ENCODE measurements at regions not wholly inside any gene's neighbourhood (a gene's known extent, or its start where the extent isn't known, plus 50 kb on each side); places are given as distances from the start of the nearest gene placed in this dataset.

DNA sequence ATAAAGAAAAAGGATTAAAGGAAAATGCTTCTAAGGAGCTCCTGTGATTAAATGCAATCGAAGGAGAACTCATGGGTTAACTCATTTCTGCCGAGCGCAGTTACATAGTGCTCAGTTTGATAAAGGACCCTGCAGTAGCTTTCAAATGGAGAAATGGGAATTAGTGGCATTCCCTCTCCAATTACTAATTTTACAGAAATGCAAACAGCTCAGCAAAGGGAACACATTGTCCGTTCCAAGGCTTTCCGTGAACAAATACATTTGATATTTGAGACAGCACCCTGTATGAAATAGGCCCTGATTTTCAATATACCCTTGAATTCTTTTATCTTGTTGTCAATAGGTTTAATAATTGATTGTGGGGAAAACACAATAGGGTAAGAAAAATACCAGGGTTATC lies 375.9 kb upstream of the TSHZ2 start:
- no peak overlapping the region for H3K4me3 ChIP-seq (ENCODE audit: low read depth, low read length)
- in situ Hi-C loops (cut with HindIII; ENCODE audit: low pct_ligation_motif_present, low sequenced_read_pairs), result no loop called here
- TF ChIP-seq, protein P1, sequence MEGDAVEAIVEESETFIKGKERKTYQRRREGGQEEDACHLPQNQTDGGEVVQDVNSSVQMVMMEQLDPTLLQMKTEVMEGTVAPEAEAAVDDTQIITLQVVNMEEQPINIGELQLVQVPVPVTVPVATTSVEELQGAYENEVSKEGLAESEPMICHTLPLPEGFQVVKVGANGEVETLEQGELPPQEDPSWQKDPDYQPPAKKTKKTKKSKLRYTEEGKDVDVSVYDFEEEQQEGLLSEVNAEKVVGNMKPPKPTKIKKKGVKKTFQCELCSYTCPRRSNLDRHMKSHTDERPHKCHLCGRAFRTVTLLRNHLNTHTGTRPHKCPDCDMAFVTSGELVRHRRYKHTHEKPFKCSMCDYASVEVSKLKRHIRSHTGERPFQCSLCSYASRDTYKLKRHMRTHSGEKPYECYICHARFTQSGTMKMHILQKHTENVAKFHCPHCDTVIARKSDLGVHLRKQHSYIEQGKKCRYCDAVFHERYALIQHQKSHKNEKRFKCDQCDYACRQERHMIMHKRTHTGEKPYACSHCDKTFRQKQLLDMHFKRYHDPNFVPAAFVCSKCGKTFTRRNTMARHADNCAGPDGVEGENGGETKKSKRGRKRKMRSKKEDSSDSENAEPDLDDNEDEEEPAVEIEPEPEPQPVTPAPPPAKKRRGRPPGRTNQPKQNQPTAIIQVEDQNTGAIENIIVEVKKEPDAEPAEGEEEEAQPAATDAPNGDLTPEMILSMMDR (IDR thresholded peaks at IDR 0.05; ENCODE audit: low read depth, low read length, missing control alignments), result no peak

DNA sequence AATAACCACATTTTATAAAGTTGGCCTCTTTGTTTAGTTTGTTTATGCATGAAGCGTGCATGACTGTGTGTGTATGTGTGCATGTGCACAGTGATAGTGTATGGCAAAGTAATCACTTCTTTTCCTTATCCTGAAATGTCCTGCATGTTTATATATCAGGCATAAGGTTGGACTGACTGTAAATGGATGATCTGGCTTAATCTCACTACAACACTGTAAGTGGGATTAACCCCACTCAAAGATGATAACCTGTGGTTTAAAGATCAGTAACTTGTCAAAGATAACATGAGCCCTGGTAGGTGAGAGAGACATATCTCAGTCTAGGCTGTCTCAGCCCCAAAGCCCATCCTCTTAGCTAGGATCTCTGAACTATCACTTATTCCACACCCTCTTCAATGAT lies 376.6 kb upstream of the TSHZ2 start:
- Histone ChIP-seq H3K27ac (no peak overlapping the region), H3K27me3 (replicated peaks) (no peaks in the 10 kb centered on the region), H3K36me3 (replicated peaks) (no peaks in the 10 kb centered on the region), H3K4me3 (ENCODE audit: low read depth, low read length) (no peak overlapping the region)
- in situ Hi-C loops (cut with HindIII; ENCODE audit: low pct_ligation_motif_present, low sequenced_read_pairs), result no loop called here
- TF ChIP-seq, protein P1 (IDR thresholded peaks at IDR 0.05; ENCODE audit: low read depth, low read length, missing control alignments), result no peak
- DNase-seq, result no peak

More for the DNA sequence above, 375.9 kb upstream of the TSHZ2 start:
- no peaks in the 10 kb centered on the region for H3K27me3 ChIP-seq (replicated peaks)
- no peak overlapping the region for H3K27ac ChIP-seq
- H3K36me3 ChIP-seq (replicated peaks), result no peaks in the 10 kb centered on the region
- DNase-seq, result no peak

DNA sequence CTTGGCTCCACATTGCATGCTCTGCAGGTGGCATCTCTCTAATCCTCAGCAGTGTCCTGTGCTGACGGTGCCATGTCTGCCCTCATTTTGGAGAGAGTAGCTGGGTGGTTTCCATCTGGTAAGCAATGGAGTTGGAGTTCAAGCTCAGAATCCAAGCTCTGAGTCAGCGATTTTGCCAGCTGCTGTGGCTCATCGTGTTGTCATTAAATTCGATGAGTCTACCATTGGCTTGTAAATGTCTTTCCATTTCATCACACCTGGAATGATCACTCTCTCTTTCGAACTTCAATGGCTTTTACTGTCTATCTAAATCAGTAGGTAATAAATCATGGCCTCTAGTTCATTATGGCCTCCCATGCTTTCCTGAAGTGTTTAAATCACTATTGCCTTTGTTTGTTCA lies 378.5 kb upstream of the TSHZ2 start:
- H3K27me3 ChIP-seq (replicated peaks), result no peaks in the 10 kb centered on the region
- TF ChIP-seq, protein P1 (IDR thresholded peaks at IDR 0.05; ENCODE audit: low read depth, low read length, missing control alignments), result no peak
- in situ Hi-C loops (cut with HindIII; ENCODE audit: low pct_ligation_motif_present, low sequenced_read_pairs), result no loop called here

DNA sequence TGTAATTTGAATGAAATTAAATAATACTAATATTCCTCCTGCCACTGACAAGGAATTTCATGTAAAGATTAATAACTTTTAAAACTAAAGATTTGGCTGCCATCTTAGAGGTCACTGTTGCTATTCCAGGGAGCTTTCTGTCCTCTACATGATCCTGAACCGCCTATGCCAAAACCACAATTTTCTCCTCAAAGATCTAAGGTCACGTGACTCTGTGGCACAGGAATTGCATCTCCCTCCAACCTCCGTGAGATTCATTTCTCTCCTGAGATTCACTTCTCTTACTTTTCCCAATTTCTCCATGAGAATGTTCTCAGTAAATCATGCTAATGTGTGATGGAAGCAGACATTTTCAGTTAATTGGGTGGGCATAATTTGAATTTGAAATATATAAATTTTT lies 379.6 kb upstream of the TSHZ2 start:
- in situ Hi-C loops (cut with HindIII; ENCODE audit: low pct_ligation_motif_present, low sequenced_read_pairs), result no loop called here
- Histone ChIP-seq H3K27ac (no peak overlapping the region), H3K27me3 (replicated peaks) (no peaks in the 10 kb centered on the region), H3K36me3 (replicated peaks) (no peaks in the 10 kb centered on the region), H3K4me3 (ENCODE audit: low read depth, low read length) (no peak overlapping the region)
- no peak for DNase-seq
- TF ChIP-seq, protein P1 (IDR thresholded peaks at IDR 0.05; ENCODE audit: low read depth, low read length, missing control alignments), result no peak

More for the DNA sequence above, 378.5 kb upstream of the TSHZ2 start:
- Histone ChIP-seq H3K27ac (no peak overlapping the region), H3K4me3 (ENCODE audit: low read depth, low read length) (no peak overlapping the region), H3K36me3 (replicated peaks) (no peaks in the 10 kb centered on the region)
- no peak for DNase-seq

DNA sequence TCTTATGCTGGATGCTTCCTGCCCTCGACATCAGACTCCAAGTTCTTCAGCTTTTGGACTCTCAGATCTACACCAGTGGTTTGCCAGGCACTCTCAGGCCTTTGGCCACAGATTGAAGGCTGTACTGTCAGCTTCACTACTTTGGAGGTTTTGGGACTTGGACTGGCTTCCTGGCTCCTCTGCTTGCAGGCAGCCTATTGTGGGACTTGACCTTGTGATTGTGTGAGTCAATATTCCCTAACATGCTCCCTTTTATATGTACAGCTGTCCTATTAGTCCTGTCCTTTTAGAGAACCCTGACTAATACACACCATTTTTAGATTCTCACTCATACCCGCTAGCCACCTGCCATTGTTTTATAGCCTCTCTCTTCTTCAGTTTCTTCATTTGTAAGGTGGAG lies 382.1 kb upstream of the TSHZ2 start:
- in situ Hi-C loops (cut with HindIII; ENCODE audit: low pct_ligation_motif_present, low sequenced_read_pairs), result no loop called here
- TF ChIP-seq, protein P1 (IDR thresholded peaks at IDR 0.05; ENCODE audit: low read depth, low read length, missing control alignments), result no peak

DNA sequence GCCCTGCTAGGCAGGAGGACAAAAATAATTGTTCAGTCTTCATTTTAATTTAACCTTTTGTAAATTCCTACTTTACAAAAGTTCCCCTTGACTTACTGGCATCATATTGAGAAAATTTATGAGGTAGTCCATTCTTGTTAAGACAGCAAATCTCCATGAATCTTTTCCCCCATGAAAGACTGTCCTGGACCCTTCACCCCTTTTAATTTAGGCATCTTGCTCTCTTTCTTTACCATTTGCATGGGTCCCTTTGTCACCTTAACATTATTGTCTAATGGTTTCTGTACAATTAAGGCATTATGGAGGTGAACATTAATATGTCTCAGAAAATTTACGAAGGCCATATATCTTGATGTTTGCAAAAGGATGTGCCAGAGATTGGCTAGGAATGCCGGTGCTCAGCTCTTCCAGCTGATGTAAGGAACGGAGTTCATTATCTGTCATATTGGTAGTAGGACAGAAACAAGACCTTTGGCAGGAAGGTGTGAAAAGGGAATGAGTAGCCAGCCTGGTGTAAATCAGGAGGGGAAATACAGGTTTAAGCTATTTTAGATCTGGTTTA lies 382.8 kb upstream of the TSHZ2 start:
- in situ Hi-C loops (cut with HindIII; ENCODE audit: low pct_ligation_motif_present, low sequenced_read_pairs), result no loop called here

More for the DNA sequence above, 382.1 kb upstream of the TSHZ2 start:
- no peak overlapping the region for H3K27ac ChIP-seq
- no peaks in the 10 kb centered on the region for H3K27me3 ChIP-seq (replicated peaks)
- H3K4me3 ChIP-seq (ENCODE audit: low read depth, low read length), result no peak overlapping the region
- DNase-seq, result no peak
- no peaks in the 10 kb centered on the region for H3K36me3 ChIP-seq (replicated peaks)

More for the DNA sequence above, 382.8 kb upstream of the TSHZ2 start:
- Histone ChIP-seq H3K36me3 (replicated peaks) (no peaks in the 10 kb centered on the region), H3K27ac (no peak overlapping the region), H3K4me3 (ENCODE audit: low read depth, low read length) (no peak overlapping the region), H3K27me3 (replicated peaks) (no peaks in the 10 kb centered on the region)
- no peak for DNase-seq
- TF ChIP-seq, protein P1 (IDR thresholded peaks at IDR 0.05; ENCODE audit: low read depth, low read length, missing control alignments), result no peak

All from brain microvascular endothelial cell (primary cell).